NCI-H1105 (cell line): ENCODE measurements at regions not wholly inside any gene's neighbourhood (a gene's known extent, or its start where the extent isn't known, plus 50 kb on each side); places are given as distances from the start of the nearest gene placed in this dataset.

Experiments
- DNase-seq: peaks from one replicate; lab custom pipeline; 2025; lab: John Stamatoyannopoulos, UW

DNA sequence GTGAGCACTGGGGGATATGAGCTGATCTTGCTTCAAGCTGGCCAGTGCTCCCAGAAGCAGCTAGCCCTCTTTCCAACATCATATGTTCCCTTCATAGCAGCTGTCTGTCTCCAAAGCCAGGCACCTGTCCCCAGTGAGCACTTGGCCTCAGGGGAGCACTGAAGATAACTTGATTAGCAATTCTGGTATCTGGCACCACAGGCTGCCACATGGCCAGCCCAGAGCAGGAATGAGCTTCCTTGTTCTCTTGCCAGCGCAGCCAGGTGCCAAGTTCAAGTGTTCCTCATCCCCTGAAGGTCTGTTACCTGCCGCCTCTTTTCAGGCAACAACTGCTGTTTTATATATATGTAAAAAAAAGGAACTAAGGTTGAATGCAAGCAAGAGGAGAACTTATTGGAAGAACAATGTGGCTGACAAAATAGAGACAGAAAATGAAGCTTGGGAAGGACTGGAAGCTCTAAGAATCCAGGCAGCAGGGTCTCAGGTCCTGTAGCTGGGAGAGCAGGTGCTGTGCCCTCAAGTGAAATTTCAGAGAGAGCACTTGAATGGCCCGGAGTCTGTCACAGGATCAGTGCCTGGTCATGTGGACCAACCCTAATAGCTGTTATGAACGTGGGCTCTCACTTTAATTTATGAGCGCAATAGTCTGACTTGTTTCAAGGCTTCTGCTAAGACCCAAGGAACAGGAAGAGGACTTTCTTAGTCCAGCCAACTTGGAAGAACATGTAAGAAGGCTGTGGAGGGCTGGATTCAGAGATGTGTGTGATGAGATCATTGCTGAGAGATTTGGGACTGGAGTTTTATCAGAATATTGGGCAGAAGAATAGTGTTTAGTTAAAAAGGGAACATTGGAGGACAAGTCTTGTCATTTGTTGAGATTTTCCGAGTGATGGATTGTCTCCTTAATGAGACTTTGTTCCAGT is 267.2 kb downstream of the GLRX3 start:
- DNase-seq = no peak

GRCh38 chr10:130404476-130405055 is 268.4 kb downstream of the GLRX3 start:
- no peak for DNase-seq

DNA sequence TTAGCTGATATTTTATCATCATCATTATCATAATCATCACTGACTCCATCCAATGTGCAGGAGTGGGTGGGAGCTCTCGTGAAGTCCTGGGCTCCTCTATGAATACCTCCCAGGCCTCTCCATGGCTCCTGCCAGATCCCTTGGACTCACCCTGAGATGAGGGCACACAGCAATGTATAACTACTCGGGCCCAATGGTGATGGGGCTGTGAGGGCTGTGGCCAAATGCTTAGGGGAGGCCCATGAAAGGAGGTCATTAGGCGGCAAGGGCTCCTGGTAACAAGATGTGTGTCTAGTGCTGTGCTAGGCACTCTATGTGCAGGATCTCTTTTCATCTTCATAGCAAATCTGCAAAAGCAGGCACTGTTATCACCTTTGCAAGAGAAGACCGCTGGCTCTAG is 270.9 kb downstream of the GLRX3 start:
- no peak for DNase-seq

DNA sequence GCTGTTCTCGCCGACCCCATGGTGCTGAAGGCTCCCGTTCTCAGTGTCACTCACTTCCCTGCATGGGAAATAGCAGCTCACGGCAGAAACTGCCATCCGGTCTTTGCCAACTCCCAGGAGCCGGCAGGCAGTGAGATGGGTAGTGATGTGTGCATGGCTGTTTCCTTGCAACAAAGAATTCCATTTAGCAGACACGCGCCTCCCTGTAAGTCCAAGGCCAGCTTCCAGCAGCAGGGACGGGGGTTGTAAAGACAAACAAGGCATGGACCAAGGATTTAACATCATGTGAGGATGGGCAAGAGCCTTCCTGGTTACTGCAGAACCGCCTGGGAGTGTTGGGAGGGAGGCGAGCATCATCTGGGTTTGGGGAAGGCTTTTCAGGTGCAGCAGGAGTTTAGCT is 273.1 kb downstream of the GLRX3 start:
- no peak for DNase-seq

DNA sequence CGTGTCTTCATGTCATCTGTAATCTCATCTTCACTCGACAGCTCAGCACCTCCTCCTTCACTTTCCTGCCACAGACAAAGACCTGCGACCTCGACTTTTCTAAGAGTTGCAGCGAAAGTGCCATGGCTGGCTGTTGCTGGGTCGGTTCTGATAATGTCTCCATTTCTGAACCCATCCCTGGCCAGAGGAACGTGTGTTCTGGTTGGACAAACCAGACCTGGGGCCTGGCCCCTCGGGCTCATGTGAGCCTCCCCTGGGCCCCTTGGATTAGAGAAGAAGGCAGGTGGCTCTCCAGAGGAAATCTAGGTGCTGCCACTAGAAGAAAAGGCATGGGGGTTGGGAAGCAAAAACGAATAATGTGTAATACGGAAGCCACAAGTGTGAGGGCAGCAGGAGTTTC is 273.7 kb downstream of the GLRX3 start:
- no peak for DNase-seq

DNA sequence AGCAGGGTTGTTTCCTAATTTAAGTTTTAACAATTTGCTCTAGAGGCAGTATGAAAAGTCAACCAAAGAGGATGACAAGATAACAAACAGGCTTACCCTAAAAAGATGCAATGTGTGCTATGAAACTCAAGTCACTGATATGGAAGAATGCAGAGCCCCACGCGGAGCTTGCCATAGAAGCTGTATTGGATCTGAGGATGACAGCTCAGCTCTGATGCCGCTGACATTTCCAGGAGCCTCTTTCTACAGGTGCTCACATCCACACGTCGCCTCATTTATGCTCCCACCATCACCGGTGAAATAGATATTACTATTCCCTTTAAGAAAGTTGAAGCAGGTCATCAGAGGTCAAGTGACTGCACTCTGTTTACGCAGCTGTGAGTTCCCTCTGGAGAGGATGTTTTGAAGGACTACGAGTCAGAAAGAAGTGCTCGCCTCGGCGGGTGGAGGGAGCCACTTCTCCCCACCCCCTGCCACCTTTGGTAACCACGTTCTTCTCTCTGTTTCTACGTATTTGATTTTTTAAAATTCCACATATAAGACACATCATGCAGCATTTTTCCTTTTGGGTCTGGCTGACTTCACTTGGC is 275.4 kb downstream of the GLRX3 start:
- DNase-seq = no peak

DNA sequence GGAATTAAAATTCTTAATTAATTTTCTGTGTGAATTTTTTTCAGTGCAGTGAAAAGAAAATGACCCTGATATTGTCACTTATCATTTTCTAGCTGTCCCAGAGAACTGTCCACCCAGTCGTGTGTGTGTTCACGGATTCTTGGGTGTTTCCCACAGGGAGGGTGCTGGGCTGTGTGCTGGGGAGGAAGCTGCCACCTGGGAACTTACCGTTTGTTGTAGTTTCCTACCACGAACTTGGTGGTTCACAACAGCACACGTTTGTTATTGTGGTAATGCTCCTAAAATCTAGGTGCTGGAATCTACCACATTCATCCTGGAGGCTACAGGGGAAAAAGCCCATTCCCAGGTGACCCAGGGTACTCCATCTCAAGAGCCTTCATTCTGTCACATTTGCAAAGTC is 276.1 kb downstream of the GLRX3 start:
- no peak for DNase-seq

DNA sequence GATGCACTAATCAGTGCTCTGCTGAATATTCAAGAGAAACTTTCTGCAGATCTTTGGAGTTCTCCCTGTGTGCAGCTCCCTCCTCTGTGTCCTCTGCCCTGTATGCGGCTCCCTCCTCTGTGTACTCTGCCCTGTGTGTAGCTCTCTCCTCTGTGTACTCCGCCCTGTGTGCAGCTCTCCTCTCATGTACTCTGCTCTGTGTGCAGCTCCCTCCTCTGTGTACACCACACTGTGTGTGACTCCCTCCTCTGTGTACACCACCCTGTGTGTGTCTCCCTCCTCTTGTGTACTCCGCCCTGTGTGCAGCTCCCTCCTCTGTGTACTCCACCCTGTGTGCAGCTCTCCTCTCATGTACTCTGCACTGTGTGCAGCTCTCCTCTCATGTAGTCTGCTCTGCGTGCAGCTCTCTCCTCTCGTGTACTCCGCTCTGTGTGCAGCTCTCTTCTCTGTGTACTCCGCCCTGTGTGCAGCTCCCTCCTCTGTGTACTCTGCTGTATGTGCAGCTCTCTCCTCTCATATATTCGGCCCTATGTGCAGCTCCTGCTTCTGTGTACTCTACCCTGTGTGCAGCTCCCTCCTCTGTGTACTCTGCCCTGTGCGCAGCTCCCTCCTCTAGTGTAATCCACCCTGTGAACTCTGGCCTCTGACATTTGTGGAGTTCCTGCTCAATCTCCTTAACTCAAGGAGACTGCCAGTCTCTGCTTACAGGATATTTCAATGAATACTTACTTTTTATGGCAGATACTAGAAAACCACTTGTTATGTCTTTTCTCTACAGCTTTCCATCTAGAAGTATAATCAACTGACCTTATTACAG is 280.4 kb downstream of the GLRX3 start:
- no peak for DNase-seq

DNA sequence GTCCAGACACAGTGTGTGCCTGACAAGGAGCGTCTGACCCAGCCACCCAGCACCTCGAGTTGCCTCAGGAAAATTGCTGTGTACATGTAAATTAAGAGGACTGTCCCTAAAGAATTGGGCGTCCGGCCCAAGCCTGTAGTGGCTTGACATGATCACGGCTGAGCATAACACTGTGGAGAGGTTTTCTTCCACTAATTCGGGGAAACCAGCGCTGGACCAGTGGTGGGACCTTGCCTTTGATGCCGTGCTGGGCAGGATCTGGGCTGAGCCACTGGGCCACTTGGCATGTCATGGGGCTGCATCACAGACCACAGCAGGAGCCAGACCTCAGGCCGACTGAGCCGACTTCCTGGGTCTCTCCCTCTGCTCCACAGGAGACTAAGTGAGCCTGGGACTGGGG is 282.5 kb downstream of the GLRX3 start:
- DNase-seq = no peak

DNA sequence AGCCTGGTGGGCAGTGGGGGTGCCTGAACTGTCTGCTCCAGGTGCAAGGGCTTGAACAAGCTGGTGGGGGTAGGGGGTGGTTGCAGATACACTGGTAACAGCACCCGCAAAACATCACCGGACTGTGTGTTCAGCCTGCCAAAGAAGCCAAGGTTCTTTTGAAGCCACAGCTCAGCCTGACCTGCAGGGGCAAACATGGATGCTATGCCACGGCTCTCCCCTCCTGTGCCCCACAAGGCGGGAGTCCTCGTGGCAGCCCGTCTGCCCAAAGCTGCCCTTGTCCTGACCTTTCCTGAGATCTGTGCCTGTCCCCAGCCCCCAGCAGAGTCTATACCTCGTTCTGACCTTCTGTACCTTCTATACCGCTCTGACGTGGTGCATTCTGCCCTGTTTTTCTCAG is 285.7 kb downstream of the GLRX3 start:
- DNase-seq = no peak

DNA sequence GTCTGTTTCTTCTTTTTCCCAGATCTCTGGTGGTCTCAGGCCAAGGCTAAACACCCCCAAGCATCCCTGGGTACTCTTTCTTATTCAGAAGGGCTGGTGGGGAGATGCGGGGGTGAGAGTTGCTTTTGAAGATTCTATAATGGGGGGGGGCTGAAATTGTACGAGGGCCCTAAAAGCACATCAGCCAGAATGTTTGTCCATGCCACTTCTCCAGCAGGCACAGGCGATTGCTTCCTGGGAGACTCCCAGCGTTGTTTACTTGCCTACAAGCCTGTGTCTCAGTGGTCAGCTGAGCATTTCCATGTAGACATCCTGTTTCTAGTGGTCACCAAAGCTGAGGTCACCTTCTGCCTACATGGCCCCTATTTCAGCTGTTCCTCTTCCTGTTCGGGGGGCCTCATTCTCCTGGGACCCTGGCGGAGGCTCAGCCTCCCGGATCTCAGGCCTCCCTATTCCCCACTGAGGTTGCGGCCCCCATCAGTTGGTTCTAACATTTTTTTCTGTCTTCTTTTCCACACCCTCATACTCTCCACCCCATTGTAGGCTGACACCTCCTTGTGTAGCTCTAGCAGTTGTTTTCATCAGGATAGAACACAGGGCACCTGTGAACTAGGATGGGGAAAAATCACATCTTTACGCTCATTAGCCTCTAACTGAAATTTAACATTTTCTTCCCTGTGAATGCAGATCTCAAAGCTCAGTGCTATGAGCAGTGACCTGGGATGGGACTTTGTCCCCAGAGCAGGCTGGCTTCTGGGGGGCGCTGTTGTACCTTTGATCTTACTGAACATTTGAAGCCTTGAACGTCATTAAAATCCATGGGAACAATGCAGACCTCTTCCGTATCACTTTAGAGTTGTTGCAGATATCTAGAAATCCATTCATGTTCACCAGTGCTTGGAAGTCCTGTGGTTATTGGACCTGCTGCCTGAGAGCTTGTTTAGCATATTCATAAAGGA is 286.5 kb downstream of the GLRX3 start:
- no peak for DNase-seq

DNA sequence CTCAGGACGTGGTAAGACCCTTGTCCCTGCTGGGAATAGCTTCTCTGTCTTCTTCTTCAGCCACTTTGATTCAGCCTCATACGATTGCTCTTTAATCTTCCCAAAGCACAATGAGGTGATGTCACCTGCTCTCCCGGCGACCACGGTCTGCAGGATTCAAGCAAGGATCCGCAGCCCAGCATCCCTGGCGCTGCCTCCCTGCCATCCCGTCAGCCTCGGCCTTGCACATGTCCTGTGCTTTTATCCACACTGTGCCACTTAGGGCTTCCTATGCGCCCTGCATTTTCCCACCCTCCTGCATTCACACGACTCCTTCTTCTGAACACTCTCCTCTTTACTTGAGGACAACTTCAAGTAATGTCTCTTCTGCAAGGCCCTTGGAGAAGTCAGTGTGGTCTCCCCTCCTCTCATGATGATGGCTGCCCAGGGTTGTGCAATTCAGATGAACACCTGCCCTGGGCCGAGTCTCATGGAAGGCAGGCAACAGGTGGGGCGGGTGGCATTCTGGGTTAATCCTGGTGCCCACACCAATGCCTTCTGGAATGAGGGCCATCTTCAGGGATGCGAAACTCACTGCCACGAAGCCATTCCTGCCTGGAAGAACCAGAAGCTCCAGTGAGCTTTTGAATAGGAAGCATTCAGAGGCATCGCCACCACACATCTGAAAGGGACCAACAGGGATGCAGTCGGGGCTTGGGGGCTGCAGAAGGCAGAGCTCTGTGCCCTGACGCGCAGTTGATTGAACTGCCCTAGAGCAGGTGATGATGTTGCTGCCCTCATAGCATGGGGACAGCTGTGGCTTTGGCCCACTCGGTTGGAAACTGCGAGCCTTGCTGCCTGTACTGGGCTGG is 287.5 kb downstream of the GLRX3 start:
- no peak for DNase-seq

- DNase-seq = no peak
Observed at GRCh38 chr10:130424418-130424817, 288.2 kb downstream of the GLRX3 start.

DNA sequence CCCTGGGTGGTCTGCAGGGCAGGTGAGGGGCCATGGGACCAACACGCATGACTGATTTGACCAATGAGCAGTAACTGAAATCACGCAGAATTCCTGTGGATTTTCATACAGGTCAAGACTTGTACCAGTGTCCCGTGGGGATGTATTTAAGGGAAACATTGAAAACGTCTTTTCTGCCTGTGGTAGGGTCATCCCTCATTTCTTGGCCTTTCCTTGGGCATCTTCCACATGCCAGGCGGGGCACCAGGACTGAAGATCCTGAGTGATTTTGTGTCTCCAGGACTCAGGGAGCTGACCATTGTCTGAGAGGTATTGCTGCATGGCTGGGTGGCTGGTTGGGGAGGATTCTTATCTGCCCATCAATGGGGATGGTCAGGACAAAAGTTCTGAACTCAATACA is 289.0 kb downstream of the GLRX3 start:
- no peak for DNase-seq

DNA sequence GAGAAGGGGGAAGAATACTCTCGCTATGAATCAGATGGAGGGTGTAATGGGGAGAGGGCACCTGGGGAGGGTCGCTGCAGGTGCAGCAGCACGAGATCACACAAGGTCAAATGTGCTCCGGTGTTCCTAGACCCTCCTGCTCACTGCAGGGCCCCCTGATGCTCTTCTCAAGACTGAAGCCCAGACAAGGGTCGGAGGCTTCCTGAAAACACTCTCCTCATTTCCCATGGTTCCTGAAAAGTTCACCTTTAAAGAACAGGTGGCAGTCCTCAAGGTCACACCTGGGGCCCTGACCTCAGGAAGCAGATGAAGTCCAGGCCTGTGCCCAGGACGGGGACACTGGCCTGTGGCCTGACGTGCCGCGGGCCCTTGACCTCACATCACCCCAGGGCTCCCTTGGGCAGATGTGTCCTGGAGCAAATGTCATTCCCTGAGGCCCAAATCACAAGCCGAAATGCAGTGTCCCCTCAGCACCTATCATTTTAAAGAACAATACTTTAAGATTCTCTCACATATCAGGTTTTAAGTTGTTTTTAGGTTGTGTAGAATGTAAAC is 289.8 kb downstream of the GLRX3 start:
- no peak for DNase-seq

DNA sequence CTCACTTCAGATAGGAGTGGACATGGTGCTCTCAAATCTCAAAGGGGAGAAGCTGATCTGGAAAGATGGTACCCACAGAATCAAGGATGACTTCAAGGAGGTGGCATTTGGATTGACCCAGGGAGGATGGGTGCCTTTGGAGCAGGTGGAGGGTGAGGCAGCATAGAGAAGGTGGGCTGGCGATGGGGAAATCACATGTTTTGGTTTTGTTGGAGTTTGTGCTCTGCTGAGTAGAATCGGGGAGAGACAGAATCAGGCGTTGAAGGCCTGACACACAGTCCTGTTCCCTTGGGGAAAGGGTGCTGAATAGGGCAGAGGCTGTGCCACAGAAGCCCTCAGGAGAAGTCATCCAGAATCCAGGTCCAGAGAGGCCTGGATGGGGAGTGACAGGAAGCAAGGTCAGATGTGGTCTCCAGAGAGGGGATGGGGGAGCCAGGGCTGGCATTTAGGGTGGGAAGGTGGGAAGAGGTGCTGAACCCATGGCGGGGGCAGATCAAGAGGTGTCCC is 291.1 kb downstream of the GLRX3 start:
- no peak for DNase-seq

- DNase-seq = no peak
Observed at GRCh38 chr10:130428936-130429335, 292.7 kb downstream of the GLRX3 start.

GRCh38 chr10:130429809-130430208 is 293.6 kb downstream of the GLRX3 start:
- DNase-seq = no peak

DNA sequence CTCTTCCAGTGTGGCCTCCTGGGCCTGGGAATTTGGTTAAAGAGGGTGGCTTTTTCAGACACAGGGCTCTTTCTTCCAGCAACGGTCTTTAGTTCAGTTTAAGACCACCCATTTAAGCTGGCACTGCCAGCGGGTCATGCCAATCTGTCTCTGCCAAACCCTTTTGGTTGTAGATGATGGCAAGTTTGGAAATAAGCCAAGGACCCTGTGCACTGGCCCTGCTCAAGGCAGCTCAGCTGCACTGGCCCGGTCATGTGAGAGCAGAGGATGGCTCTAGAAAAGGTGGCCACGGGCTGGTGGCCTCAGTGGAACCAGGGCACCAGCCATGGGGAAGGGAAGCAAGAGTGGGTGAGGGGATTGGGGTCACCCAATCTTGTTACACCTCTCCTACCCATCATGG is 294.1 kb downstream of the GLRX3 start:
- no peak for DNase-seq
